HG03521 (cell line): ENCODE measurements at regions not wholly inside any gene's neighbourhood (a gene's known extent, or its start where the extent isn't known, plus 50 kb on each side); places are given as distances from the start of the nearest gene placed in this dataset.
"Not testable (repeated sequence)": the region's sequence is repeated elsewhere in the genome, so short reads cannot be mapped to it uniquely, and the experiment has no call there.

Source experiments
- ATAC-seq: cut with Tn5 transposase; IDR thresholded peaks from one replicate; pipeline ENCODE4 v1.9.1; 2021; ENCODE audit warnings: mild to moderate bottlenecking, moderate library complexity; ENCODE audit not compliant: unreplicated experiment

DNA sequence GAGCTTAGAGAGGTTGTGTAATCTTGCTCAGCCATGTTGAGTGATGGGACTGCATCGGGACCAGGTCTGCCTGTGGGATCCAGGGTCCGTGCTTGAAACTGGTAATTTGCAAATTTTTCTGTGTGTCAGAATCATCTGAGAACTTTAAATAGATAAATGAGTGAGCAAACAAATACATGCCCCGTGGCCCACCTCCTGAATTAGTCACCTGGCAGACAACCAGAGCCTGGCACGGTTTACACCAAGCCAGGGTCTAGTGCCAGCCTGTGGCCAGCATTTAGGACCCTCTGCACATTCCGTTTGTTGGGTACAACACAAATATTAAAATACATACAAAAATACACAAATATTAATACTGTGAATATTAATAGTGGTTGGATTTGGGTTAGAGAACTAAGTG lies 90.6 kb upstream of the STOX2 start:
- ATAC-seq: no peak

DNA sequence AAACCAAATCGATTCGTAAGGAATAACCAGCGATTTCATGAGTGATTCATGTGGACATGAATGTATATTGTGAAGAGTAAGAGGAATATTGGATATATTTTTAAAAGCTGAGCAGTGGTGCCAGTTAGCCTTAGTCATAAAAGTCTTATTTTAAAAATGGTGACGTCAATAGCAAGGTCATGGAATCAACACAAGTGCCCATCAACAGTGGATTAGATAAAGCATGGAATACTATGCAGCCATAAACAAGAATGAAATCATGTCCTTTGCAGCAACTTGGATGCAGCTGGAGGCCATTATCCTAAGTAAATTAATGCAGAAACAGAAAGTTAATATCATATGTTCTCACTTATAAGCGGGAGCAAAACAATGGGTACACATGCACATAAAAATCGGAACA lies 89.0 kb upstream of the STOX2 start:
- ATAC-seq: no peak

DNA sequence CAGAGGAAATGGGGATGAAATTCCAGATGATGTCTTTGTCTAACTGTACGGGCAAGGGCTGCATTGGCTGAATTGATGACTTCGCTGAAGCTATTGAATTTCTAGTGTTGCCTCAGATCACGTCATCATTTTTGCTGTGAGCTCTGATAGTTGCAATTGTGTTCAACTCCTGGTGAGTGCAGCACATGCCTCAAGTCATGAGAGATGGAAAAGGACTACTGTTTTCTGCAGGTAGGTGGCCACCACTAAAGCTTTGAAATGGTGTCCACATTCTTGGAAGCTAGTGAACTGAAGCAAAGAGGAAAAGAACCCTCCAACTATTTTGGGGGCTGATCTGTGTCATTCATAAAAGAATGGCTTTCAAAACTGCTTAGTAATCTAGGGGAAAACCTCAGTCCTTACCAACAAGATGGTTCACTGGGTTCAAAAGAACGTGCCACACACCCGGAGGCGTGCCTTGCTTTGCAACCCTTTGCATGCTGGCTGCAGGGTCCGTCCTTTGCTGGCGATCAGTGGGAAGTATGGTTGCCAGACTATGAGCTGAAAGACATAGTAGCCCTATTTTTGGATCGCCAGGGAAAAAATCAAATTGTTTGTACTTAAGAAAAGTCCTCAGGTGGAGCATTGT lies 88.1 kb upstream of the STOX2 start:
- ATAC-seq: no peak

DNA sequence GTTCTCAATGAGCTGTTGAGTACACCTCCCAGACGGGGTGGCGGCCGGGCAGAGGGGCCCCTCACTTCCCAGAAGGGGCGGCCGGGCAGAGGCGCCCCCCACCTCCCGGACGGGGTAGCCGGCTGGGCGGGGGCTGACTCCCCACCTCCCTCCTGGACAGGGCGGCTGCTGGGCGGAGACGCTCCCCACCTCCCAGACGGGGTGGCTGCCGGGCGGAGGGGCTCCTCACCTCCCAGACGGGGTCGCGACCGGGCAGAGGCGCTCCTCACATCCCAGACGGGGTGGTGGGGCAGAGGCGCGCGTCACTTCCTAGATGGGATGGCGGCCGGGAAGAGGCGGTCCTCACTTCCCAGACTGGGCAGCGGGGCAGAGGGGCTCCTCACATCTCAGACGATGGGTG lies 86.5 kb upstream of the STOX2 start:
- ATAC-seq: not testable (repeated sequence)

DNA sequence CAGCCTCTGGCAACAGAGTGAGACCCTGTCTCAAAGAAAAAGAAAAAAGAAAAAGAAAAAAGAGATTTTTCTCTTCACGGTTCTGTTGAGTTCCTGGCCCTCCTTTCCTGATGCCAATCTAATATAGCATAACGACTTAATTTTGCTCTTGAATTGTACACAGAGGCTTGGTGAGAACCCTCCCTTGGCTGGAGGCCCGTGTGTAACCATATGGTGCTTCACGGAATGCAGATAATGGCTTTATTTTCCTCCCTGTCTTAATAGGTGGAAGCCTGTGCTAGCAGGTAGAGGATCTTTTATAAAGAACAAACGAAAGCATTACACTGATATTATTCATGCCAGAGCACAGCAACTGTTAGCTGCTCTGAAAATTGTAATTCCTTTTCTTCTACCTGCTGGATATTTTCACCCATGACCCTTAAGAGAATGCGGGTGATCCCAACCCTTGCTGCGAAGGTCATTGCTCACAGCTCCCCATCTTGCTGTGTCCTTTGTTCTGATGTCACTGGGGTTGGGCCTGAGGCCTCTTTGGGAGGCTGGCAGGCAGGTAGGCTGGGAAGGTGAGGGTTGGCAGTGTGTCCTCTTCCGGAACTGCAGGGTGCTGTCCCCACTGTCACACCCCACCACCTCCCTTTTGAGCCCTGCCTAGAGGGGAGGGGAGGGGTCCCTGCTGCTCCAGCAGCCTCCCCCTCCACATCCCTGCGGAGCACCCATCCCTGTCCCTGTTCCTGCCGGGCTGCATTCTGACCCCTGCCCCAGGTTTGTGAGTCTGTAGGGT lies 83.8 kb upstream of the STOX2 start:
- no peak for ATAC-seq

DNA sequence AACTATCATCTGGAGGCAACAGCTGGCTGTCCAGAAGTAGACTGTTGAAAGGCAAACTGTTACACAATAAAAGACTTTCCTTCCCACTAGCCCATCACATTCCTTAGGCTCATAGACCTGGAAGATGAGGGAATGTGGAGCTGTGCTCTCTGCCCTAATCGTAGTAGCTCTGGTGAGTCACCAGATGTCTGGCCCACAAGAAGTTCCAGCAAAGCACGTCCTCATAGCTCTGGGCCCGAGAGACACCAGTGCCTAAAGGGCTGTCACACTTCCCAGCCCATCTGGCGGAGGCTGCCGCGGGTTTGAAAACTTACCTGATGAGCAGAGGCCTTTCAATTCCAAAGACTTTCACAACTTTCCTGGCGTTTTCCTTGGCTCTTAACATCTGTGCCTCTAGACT lies 81.7 kb upstream of the STOX2 start:
- ATAC-seq: no peak

DNA sequence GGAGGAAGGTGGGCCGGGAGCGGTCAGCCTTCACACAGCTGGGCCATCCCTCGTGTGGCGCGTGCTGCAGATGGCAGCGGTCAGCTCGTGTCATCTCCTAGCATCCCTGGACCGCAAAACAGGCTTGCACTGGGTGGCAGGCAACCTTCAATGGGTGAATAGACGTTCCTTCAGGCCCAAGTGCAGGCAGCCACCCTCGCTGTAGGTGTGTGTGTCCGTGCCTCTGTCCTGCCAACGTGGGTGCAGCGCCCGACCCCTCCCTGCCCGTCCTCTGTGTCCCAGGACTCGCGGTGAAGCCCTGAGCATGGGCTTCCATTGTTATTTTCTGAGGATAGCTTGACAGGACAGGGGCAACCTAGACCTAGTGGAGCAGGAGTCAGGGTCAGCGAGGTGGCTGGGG lies 79.8 kb upstream of the STOX2 start:
- no peak for ATAC-seq

DNA sequence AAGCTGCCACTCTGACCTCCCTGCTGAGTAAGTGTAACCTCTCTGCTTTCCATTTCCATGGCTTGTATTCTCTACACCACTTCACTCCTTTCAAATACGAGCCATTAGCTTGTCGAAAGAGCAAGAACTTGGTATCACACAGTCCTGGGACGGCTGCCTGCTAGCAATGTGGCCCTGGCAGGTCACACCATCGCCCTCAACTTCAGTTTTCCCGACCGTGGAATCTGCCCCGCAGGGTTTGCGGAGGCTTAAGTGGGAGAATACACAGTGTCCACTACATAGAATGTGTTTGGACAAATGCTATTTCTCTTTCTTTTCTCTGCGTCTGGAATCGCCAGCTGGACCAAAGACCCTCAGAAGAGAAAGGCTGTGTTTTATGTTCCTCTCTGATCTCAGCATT lies 78.6 kb upstream of the STOX2 start:
- ATAC-seq: no peak

DNA sequence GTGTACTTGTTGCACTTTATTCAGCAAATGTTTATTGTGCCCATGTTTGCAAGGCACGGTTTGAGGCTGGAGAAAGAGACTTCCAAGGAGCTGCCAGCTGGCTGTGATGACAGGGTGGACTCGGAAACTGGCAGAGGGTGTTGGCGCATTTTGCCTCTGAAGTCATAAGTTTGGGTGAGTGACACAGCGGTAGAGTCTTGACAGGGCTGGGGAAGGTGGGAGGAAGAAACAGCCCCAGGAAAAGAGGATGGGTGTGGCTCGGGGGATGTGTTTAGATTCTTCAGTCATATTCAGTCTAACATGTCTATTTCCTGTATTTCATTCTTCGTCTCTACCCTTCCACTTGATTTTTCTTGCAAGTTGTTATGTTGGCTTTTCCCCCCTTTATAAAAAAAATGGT lies 77.0 kb upstream of the STOX2 start:
- ATAC-seq: no peak

DNA sequence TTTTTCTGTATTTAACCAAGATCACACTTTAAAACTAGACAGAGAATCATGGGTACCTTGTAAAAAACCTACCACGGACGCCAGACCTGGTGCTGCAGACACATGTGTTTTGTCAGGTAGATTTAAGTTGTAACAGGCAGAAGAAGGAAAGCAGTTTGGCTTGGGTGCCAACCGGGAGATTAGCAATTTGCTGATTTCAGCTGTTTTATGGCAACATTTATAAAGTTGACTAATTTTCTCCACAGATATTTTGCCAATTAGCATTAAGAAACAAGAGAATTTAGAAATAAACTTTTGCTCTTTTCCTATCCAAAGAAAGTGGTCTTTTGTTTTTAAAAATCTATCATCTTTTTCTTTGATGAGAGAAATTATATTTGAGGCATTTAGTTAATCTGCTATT lies 76.3 kb upstream of the STOX2 start:
- ATAC-seq: no peak

DNA sequence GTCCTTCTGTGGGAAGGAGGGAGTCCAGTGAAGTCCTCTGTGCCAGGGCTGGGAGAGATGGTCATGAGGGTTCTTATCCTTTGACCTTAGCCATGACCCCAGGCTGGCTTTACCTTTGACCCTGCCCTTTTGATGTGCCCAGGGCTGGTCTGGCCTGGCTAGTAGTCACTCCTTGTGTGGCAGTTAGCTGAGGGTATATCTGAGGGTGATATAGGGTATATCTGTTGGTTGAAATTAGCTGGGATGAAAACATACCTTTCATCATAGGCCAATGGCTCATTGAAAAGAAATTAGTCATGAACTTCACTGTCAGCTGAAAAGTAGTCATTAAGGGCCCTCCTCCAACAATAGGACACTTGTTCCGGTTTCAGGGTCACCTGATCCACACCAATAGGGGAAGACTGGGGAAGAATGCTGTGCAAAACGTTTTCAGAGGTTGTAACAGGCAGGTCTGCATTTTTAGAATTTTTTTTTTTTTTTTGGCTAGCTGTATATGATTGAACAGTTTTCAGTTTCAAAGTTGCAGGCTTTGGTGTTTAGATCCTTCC lies 74.6 kb upstream of the STOX2 start:
- no peak for ATAC-seq

DNA sequence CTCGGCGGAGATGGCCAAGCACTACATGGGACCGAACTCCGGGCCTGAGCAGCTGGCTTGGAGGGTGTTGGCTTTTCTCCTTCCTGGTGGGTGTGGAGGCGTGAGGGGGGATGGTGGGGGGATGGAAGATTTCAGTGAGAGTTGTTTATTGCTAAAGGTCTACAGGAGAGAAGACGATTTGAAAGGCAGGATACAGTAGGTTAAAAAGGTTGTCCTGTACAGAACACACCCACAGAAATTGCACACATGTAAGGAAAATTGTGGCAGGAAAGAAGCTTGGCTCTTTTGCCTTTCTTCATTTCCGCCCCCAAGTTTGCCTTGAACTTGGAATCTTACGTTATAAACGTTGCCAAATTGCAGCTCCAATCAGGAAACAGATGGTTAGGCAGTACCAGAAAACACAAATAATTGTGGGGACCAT lies 74.1 kb upstream of the STOX2 start:
- ATAC-seq: no peak

DNA sequence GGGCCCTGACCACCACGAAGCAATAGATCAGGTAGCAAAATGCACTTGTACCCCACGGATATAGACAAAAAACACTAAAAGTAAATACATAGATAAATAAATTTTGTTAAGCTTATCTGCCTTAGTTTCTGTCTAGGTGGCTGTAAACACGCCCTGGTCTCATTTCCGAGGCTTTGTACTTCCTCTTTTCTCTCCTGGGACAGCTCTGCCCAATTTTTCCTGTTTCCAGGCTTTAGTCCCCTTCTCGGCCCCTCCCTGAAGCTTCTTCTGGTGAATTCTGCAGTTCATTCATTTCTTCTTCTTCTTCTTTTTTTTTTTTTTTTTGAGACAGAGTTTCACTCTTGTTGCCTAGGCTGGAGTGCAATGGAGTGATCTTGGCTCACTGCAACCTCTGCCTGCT lies 73.4 kb upstream of the STOX2 start:
- ATAC-seq: no peak

DNA sequence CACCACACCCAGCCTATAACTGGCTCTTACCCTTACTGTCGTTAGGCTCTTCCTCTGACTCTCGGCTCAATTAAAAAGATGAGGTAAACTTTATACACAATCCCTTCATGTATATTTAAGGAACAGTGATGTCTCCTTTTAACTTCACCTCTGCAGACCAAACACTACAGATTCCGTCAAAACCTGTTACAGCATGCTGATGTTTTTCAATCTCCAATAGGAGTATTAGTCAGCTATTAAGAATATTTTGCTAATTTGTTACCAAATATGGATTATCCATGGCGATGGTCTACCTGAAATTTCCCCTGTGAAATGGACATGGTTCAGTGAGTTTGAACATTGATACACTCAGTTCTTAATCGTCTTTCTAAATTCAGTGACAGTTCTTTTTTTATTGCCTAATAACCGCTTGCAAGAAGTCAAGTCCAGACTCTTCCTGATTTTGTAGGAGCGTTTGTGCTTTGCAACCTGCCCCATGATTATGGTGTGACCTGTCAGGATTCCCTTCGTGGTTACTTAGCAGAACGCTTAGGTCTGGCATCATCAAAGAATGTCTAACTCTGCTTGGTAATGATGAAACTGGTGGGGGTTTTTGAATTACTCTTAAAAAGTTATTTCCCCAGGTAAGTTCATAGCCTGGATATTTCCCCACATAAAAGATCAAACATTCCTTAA lies 72.2 kb upstream of the STOX2 start:
- ATAC-seq: no peak

DNA sequence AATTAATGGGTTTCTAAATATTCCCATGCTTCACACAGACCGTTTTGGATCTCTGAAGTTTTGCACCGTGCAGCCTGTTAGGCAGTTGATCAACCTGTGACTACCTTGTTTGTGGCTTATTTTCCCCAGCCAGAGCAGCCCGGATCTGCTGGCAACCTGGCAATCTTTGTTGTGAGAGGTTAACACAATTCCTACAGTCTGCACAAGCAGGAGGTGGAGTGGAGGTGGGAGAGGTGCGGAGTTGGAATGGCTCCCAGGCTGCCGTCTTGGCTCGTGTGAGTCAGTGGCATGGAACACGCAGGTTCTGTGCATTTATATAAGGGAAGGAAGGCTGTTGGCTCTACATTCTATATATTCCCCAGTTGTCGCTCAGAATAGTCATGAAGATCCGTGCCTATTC lies 70.9 kb upstream of the STOX2 start:
- ATAC-seq: no peak

DNA sequence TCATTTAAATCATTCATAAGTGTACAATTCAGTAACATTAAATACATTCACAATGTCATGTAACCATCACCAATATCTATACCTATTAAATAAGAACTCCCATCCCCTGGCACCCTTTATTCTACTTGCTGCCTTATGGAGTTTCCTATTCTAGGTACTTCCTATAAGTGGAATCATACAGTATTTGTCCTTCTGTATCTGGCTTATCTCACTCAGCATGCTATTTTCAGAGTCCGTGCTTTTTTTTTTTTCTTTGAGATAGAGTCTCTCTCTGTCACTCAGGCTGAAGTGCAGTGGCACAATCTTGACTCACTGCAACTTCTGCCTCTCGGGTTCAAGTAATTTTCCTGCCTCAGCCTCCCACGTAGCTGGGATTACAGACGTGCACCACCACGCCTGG lies 67.9 kb upstream of the STOX2 start:
- no peak for ATAC-seq

DNA sequence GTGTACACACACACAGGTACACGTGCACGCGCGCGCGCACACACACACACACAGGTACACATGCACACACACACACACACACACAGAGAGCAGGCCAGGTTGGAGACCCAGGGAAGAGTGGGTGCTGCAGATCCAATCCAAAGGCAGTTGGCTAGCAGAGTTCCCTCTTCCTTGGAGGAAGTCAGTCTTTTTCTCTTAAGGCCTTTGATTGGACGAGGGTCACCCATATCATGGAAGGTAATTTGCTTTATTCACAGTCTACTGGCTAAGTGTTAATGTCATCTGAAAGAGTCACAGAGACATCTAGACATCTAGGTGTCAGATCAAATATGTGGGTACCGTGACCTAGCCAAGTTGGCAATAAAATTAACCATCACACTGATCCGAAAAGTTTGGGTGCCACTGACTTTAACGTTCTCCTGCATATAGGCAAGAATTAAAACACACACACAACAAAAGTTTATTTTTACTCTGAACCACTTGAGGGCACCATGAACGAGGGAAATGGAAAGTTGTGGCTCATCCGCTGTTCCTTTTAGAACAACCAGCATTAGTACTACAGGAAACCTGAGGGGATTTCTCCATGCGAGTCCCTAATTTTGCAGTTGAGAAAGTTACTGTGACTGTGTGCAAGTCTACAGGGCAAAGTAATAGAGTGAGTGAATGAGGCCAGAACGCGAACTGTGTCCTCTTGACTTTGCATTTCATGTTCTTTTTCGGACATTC lies 66.0 kb upstream of the STOX2 start:
- no peak for ATAC-seq

DNA sequence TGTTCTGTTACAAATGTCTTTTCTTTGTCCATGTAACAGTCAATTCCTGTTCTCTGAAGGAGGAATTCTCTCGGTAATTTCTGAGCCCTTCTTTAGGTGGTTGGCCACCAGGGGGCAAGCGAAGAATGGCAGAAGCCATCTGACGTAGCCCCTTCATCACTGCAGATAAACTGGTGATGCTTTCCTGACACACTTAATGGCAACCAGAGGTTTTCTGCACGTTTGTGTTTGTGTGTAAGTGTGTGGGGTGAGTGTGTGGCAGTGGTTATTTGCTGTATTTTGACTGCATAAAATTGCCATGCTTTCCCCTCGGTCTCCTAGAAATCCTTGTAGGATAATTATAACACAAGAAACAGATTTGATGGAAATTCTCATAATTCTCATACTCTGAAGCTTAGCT lies 64.8 kb upstream of the STOX2 start:
- peak; percentile 66 for ATAC-seq

DNA sequence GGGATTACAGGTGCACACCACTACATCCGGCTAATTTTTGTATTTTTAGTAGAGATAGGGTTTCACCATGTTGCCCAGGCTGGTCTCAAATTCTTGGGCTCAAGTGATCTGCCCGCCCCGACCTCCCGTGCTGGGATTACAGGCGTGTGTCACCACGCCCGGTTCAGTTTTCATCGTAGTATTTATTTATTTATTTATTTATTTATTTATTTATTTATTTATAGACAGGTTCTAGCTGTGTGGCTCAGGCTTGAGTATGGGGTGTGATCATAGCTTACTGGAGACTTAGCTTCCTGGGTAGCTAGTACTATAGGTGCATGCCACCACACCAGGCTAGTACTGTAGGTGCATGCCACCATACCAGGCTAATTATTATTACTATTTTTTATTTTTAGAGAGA lies 64.1 kb upstream of the STOX2 start:
- no peak for ATAC-seq

DNA sequence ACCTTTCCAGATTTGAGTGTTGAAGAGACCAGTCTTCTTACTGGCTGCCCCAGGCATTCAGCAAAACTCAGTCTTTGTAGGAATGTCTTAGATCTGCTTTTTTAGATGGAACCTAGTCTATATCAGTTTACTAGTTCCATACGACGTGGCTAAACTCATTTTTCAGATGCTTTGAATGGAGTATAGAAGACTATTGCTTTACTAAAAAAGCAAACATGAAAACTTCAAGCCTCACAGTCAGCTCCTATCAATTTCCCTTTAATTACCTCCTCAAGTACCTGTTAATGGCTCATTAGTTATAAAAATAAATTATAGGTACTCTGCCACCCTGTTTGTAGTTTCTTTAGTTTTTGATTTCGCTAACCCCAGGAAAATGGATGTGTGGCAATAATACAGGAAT lies 63.0 kb upstream of the STOX2 start:
- no peak for ATAC-seq

DNA sequence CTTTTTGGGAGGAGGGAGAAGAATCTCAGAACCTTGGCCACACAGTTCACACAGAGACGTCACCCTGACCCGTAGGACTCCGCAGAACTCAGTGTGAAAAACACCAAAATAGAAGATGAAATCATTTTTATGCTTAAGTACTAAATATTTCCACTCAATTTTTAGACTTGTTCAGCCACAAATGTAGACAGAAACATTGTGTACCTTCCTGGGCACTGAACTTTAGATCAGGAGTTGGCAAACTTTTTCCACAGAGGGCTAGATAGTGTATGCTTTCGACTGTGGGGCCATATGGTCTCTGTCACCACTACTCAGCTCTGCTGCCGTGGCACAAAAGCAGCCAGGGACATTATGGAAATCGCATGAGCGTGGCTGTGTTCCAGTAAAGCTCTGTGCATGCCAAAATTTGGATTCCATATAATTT lies 61.8 kb upstream of the STOX2 start:
- ATAC-seq: no peak
